Fibroblast of pulmonary artery (primary cell): ENCODE measurements at regions not wholly inside any gene's neighbourhood (a gene's known extent, or its start where the extent isn't known, plus 50 kb on each side); places are given as distances from the start of the nearest gene placed in this dataset.
"Not testable (repeated sequence)": the region's sequence is repeated elsewhere in the genome, so short reads cannot be mapped to it uniquely, and the experiment has no call there.

Source experiments
- DNase-seq: peaks from one replicate; pipeline ENCODE4 v3.0.0-alpha.2; 2010; ENCODE audit warnings: low read depth
- H3K4me3 ChIP-seq: replicated peaks from 2 replicates; pipeline ENCODE4 v1.5.1; 2011; ENCODE audit warnings: low read depth, mild to moderate bottlenecking, control low read depth, low read length, moderate library complexity
- CTCF ChIP-seq: IDR thresholded peaks from 2 replicates; pipeline ENCODE4 v1.5.1; 2011; ENCODE audit warnings: mild to moderate bottlenecking, control low read depth, low read length, inconsistent platforms; ENCODE audit errors: missing control alignments

GRCh38 chr10:33485276-33485675 is 150.8 kb upstream of the NRP1 start:
- DNase-seq, result no peak
- TF ChIP-seq CTCF, result no peak
- no peak overlapping the region for H3K4me3 ChIP-seq

- no peak overlapping the region for H3K4me3 ChIP-seq
- DNase-seq, result peak; percentile 85
- TF ChIP-seq CTCF, result no peak
Observed at GRCh38 chr10:33484787-33485186, 150.3 kb upstream of the NRP1 start.

GRCh38 chr10:33483816-33484190 is 149.3 kb upstream of the NRP1 start:
- no peak for DNase-seq
- no peak overlapping the region for H3K4me3 ChIP-seq
- TF ChIP-seq CTCF, result no peak

- TF ChIP-seq CTCF, result no peak
- no peak for DNase-seq
Observed at GRCh38 chr10:33483124-33483815, 148.8 kb upstream of the NRP1 start.

GRCh38 chr10:33482486-33482885 is 148.0 kb upstream of the NRP1 start:
- H3K4me3 ChIP-seq, result no peak overlapping the region
- DNase-seq, result no peak
- no peak for TF ChIP-seq CTCF

More at GRCh38 chr10:33483124-33483815, 148.8 kb upstream of the NRP1 start:
- no peak overlapping the region for H3K4me3 ChIP-seq

- H3K4me3 ChIP-seq, result no peak overlapping the region
- no peak for DNase-seq
- TF ChIP-seq CTCF, result no peak
Observed at GRCh38 chr10:33481184-33481583, 146.7 kb upstream of the NRP1 start.

GRCh38 chr10:33480417-33480816 is 145.9 kb upstream of the NRP1 start:
- H3K4me3 ChIP-seq, result not testable (repeated sequence)

More at GRCh38 chr10:33480417-33480816, 145.9 kb upstream of the NRP1 start:
- not testable (repeated sequence) for DNase-seq
